Fibroblast of lung (primary cell): ENCODE measurements at regions not wholly inside any gene's neighbourhood (a gene's known extent, or its start where the extent isn't known, plus 50 kb on each side); places are given as distances from the start of the nearest gene placed in this dataset.

Experiments
- DNase-seq, 2 donors: peaks; one replicate each; pipeline versions ENCODE4 v3.0.0 to v3.0.0-alpha.2; 2010; ENCODE audit warnings: low read depth in 2 of 2
- H2AFZ ChIP-seq: 2 replicates; pipeline ENCODE4 v1.5.1; 2012; ENCODE audit warnings: low read length, control low read depth, inconsistent platforms
- H3K27ac ChIP-seq: 2 replicates; pipeline ENCODE4 v1.5.1; 2011; ENCODE audit warnings: low read length, control low read depth; ENCODE audit not compliant: insufficient read depth
- H3K27me3 ChIP-seq: 2 replicates; pipeline ENCODE4 v1.5.1; 2011; ENCODE audit warnings: mild to moderate bottlenecking, low read length; ENCODE audit not compliant: control insufficient read depth, insufficient read depth
- H3K36me3 ChIP-seq: 2 replicates; pipeline ENCODE4 v1.5.1; 2011; ENCODE audit warnings: low read length; ENCODE audit not compliant: control insufficient read depth, insufficient read depth
- H3K4me1 ChIP-seq: 2 replicates; pipeline ENCODE4 v1.5.1; 2011; ENCODE audit warnings: low read length; ENCODE audit not compliant: control insufficient read depth, insufficient read depth; ENCODE audit errors: extremely low read depth
- H3K4me2 ChIP-seq: 2 replicates; pipeline ENCODE4 v1.5.1; 2011; ENCODE audit warnings: low read length, control low read depth; ENCODE audit not compliant: insufficient read depth; ENCODE audit errors: extremely low read depth
- H3K4me3 ChIP-seq, 4 experiments: fragments of 200-600 bp in 1 of 4; sonication (generic) in 1 of 4; replicated peaks in 1 of 4; 2 replicates each; pipeline ENCODE4 v1.5.1; 2011 to 2016; ENCODE audit warnings: low read length in 4 of 4, low read depth in 3 of 4, mild to moderate bottlenecking in 3 of 4, control low read depth in 2 of 4, inconsistent platforms in 1 of 4, mixed read lengths in 1 of 4; ENCODE audit not compliant: insufficient read depth in 1 of 4; ENCODE audit errors: control extremely low read depth in 1 of 4
- H3K79me2 ChIP-seq: 2 replicates; pipeline ENCODE4 v1.5.1; 2012; ENCODE audit warnings: mild to moderate bottlenecking, low read length, inconsistent platforms; ENCODE audit not compliant: control insufficient read depth, insufficient read depth
- H3K9ac ChIP-seq: 2 replicates; pipeline ENCODE4 v1.5.1; 2011; ENCODE audit warnings: mild to moderate bottlenecking, low read length, control low read depth; ENCODE audit not compliant: insufficient read depth
- H3K9me3 ChIP-seq: 2 replicates; pipeline ENCODE4 v1.5.1; 2012; ENCODE audit warnings: low read depth, low read length; ENCODE audit not compliant: control insufficient read depth, insufficient read depth
- H4K20me1 ChIP-seq: 2 replicates; pipeline ENCODE4 v1.5.1; 2011; ENCODE audit warnings: low read length; ENCODE audit not compliant: control insufficient read depth, insufficient read depth; ENCODE audit errors: extremely low read depth
- EZH2 ChIP-seq: IDR thresholded peaks from 2 replicates; pipeline ENCODE4 v1.5.1; 2012; ENCODE audit warnings: low read length, control low read depth, mild to moderate bottlenecking; ENCODE audit errors: missing control alignments
- TF ChIP-seq, protein P1 (sequence below), 2 donors: IDR thresholded peaks in 1 of 2; conservative IDR thresholded peaks in 1 of 2; 1 replicate in 1 of 2; 2 replicates in 1 of 2; pipeline ENCODE4 v1.5.1; 2011 to 2012; ENCODE audit warnings: low read length in 2 of 2, control low read depth in 1 of 2, inconsistent platforms in 1 of 2, low read depth in 1 of 2, mild to moderate bottlenecking in 1 of 2

DNA sequence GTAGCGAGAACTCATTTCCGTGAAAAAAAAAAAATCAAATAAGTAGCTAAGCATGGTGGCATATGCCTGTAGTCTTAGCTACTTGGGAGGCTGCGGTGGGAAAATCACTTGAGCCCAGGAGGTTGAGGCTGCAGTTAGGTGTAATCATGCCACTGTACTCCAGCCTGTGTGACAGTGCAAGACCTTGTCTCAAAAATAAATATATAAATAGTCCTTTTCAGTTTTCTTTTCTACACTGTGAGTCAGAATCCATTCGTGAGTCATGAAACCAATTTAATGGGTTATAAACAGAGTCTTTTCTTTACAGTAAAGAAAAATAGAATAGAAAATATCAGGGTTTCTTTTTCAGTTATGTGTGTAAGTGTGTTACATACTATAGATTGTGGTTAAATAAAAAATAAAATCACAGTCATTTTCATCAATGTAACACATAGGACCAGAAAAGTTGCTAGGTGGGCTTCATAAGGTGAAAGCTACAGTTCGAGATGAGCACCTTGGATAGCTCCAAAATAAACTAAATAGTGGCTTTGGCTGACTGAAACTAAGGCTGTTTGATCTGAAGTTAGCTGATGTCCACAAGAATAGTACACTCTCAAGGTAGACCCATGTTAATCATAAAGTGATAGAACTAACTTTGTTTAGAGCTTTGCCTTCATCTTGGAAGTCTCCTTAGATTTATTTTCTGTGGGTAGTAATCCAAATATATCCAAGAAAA is 781.1 kb downstream of the GATA3 start:
- TF ChIP-seq, protein P1, sequence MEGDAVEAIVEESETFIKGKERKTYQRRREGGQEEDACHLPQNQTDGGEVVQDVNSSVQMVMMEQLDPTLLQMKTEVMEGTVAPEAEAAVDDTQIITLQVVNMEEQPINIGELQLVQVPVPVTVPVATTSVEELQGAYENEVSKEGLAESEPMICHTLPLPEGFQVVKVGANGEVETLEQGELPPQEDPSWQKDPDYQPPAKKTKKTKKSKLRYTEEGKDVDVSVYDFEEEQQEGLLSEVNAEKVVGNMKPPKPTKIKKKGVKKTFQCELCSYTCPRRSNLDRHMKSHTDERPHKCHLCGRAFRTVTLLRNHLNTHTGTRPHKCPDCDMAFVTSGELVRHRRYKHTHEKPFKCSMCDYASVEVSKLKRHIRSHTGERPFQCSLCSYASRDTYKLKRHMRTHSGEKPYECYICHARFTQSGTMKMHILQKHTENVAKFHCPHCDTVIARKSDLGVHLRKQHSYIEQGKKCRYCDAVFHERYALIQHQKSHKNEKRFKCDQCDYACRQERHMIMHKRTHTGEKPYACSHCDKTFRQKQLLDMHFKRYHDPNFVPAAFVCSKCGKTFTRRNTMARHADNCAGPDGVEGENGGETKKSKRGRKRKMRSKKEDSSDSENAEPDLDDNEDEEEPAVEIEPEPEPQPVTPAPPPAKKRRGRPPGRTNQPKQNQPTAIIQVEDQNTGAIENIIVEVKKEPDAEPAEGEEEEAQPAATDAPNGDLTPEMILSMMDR (conservative IDR thresholded peaks at IDR 0.05 in 1 of 2, IDR thresholded peaks at IDR 0.05 in 1 of 2; ENCODE audit: low read depth in 1 of 2, low read length in 2 of 2) = no peak
- no peak for TF ChIP-seq EZH2
- no peak for DNase-seq

DNA sequence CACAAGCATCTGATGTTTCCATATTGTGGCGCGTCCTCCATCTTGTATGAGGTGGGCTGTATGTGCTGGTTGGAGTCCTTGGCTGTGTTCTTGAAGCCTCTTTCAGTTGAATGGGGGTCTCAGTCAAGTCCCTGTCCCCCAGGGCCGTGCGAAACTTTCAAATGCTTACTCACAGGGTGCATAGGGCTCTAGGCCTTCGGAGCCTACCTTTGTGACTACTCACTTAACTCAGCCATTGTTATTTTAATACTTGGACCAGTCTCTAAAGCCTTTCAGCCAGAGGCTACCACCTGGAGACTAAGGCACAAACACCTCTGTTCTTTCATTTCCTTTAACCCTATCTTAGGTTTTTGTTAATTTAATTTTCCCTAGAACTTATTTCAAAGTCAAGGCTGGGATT is 785.9 kb downstream of the GATA3 start:
- H4K20me1 ChIP-seq = no peaks in the 10 kb centered on the region
- no peak for DNase-seq
- H3K9me3 ChIP-seq = peaks cover 1% of the 10 kb centered on the region
- H3K4me1 ChIP-seq = no peaks in the 10 kb centered on the region
- no peaks in the 10 kb centered on the region for H3K36me3 ChIP-seq
- H3K79me2 ChIP-seq = no peaks in the 10 kb centered on the region
- no peaks in the 10 kb centered on the region for H3K27me3 ChIP-seq
- no peak overlapping the region for H3K4me2 ChIP-seq
- H3K9ac ChIP-seq = no peak overlapping the region
- no peak overlapping the region for H3K27ac ChIP-seq
- no peak overlapping the region for H3K4me3 ChIP-seq
- no peak for TF ChIP-seq EZH2
- TF ChIP-seq, protein P1 (conservative IDR thresholded peaks at IDR 0.05 in 1 of 2, IDR thresholded peaks at IDR 0.05 in 1 of 2; ENCODE audit: low read depth in 1 of 2, low read length in 2 of 2) = no peak
- no peak overlapping the region for H2AFZ ChIP-seq

More for the DNA sequence above, 781.1 kb downstream of the GATA3 start:
- Histone ChIP-seq H3K79me2 (no peaks in the 10 kb centered on the region), H4K20me1 (no peaks in the 10 kb centered on the region), H3K27me3 (no peaks in the 10 kb centered on the region), H3K27ac (no peak overlapping the region), H2AFZ (no peak overlapping the region), H3K9ac (no peak overlapping the region), H3K4me3 (no peak overlapping the region), H3K4me2 (no peak overlapping the region), H3K36me3 (no peaks in the 10 kb centered on the region), H3K9me3 (no peaks in the 10 kb centered on the region), H3K4me1 (no peaks in the 10 kb centered on the region)

DNA sequence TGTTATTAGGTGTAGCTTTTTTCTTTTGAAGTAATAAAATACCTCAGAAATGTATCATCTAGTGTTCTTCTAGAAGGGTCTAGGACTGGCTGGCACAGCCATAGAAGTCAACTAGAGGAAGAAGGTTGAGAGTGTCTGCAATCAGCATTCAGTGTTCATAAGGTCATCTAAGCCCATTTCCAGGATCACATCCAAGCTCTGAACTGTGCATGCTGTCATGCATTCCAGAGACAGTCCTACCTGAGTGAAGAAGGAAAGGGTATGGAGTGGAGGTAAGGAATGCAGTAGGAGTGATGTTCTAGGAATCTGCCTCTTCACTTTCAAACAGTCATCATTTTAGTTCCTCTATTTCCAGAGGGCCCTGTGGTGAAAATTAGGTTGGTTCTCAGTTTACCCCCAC is 789.7 kb downstream of the GATA3 start:
- Histone ChIP-seq H3K4me3 (no peak overlapping the region), H3K79me2 (no peaks in the 10 kb centered on the region), H3K9me3 (peaks cover 1% of the 10 kb centered on the region), H3K27ac (no peak overlapping the region), H3K9ac (no peak overlapping the region), H2AFZ (no peak overlapping the region), H3K36me3 (no peaks in the 10 kb centered on the region), H4K20me1 (no peaks in the 10 kb centered on the region), H3K4me2 (no peak overlapping the region), H3K4me1 (no peaks in the 10 kb centered on the region), H3K27me3 (no peaks in the 10 kb centered on the region)
- TF ChIP-seq, protein P1 (conservative IDR thresholded peaks at IDR 0.05 in 1 of 2, IDR thresholded peaks at IDR 0.05 in 1 of 2; ENCODE audit: low read depth in 1 of 2, low read length in 2 of 2) = no peak
- TF ChIP-seq EZH2 = no peak
- no peak for DNase-seq
